Lower leg skin (tissue), 3 donors: ENCODE measurements at regions not wholly inside any gene's neighbourhood (a gene's known extent, or its start where the extent isn't known, plus 50 kb on each side); places are given as distances from the start of the nearest gene placed in this dataset.

Experiments used
- POLR2A ChIP-seq, 2 donors: fragments of 450-650 bp; IDR thresholded peaks; one replicate each; pipeline ENCODE4 v1.6.1; 2016 to 2017; ENCODE audit warnings: antibody characterized with exemption in 2 of 2, mild to moderate bottlenecking in 1 of 2, moderate library complexity in 1 of 2
- TF ChIP-seq, protein P1 (sequence below), 3 donors: fragments of 450-650 bp; IDR thresholded peaks; one replicate each; pipeline ENCODE4 v1.5.1; 2016; ENCODE audit warnings: antibody characterized with exemption in 3 of 3, mild to moderate bottlenecking in 3 of 3, moderate library complexity in 2 of 3

DNA sequence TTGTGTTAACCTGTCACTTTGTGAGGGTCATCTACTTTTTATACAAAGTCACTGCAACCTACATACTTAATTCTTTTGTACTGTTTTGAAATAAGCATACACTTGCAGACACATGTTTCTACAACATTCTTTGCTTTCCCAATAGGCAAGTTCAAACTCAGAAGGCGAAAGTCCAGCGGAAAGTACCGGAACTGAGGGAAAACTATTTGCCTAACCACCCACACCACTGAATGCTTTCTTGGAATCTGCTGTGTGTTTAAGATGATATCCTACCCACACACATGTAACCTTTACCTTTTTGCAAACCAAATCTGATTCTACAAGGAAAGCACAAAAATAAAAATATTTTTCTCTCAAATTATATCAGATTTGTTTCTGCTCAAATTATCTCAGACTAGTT is 139.4 kb upstream of the AGR3 start:
- no peak for TF ChIP-seq POLR2A (IDR thresholded peaks at IDR 0.05)
- TF ChIP-seq, protein P1, sequence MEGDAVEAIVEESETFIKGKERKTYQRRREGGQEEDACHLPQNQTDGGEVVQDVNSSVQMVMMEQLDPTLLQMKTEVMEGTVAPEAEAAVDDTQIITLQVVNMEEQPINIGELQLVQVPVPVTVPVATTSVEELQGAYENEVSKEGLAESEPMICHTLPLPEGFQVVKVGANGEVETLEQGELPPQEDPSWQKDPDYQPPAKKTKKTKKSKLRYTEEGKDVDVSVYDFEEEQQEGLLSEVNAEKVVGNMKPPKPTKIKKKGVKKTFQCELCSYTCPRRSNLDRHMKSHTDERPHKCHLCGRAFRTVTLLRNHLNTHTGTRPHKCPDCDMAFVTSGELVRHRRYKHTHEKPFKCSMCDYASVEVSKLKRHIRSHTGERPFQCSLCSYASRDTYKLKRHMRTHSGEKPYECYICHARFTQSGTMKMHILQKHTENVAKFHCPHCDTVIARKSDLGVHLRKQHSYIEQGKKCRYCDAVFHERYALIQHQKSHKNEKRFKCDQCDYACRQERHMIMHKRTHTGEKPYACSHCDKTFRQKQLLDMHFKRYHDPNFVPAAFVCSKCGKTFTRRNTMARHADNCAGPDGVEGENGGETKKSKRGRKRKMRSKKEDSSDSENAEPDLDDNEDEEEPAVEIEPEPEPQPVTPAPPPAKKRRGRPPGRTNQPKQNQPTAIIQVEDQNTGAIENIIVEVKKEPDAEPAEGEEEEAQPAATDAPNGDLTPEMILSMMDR (IDR thresholded peaks at IDR 0.05), result no peak
